IMR-90 (cell line): ENCODE measurements at regions not wholly inside any gene's neighbourhood (a gene's known extent, or its start where the extent isn't known, plus 50 kb on each side); places are given as distances from the start of the nearest gene placed in this dataset.

Experiments
- MXI1 ChIP-seq: IDR thresholded peaks from 2 replicates; pipeline ENCODE4 v1.6.1; 2012; ENCODE audit warnings: low read depth, mild to moderate bottlenecking, low read length, moderate library complexity, borderline replicate concordance
- TF ChIP-seq, protein P1 (sequence below): conservative IDR thresholded peaks from 2 replicates; pipeline ENCODE4 v1.5.1; 2012; ENCODE audit warnings: mild to moderate bottlenecking, low read depth, low read length, improper control_type of control experiment

DNA sequence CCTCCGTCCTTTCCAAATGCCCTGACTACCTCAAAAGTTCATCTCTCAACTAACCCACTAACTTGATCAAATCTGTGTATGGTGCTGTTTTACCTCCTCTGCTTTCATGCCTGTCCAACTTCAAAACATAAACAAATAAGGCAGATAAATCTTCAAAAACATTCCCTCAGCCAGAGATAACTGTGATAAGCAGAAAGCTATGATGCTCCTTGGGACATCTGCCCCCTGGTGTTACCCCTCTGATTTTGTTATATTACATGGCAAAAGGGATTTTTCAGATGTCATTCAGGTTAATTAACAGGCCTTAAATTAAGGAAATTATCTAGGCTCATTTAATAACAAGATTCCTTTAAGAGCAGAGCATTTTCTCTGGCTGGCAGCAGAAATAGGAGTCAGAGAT, 810.8 kb upstream of the CHAC2 start:
- TF ChIP-seq, protein P1, sequence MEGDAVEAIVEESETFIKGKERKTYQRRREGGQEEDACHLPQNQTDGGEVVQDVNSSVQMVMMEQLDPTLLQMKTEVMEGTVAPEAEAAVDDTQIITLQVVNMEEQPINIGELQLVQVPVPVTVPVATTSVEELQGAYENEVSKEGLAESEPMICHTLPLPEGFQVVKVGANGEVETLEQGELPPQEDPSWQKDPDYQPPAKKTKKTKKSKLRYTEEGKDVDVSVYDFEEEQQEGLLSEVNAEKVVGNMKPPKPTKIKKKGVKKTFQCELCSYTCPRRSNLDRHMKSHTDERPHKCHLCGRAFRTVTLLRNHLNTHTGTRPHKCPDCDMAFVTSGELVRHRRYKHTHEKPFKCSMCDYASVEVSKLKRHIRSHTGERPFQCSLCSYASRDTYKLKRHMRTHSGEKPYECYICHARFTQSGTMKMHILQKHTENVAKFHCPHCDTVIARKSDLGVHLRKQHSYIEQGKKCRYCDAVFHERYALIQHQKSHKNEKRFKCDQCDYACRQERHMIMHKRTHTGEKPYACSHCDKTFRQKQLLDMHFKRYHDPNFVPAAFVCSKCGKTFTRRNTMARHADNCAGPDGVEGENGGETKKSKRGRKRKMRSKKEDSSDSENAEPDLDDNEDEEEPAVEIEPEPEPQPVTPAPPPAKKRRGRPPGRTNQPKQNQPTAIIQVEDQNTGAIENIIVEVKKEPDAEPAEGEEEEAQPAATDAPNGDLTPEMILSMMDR = 0 out of 2 replicates have a peak, but pooled peaks have one; percentile 20
- TF ChIP-seq MXI1 = no peak
